ENCODE measurements at regions not wholly inside any gene's neighbourhood (a gene's known extent, or its start where the extent isn't known, plus 50 kb on each side); places are given as distances from the start of the nearest gene placed in this dataset.

DNA sequence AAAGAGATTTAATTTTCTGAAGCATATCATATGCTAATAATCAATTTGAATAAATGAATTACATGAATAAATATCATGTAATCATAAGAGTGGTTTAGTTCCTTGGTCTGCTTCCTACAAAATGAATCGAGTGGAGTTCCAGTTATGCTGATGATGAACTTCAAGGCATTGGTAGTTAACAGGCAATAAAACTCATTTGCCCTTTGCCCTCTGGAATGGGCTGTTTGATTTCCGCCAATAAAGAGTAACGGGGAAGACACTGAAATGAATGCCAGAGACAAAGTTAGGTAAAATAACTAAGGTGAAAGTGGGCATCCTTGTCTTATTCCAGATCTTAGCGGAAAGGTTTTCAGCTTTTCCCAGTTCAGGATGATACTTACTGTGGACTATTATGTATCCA, 90.1 kb downstream of the C3orf38 start:
- Histone ChIP-seq H4K12ac (ENCODE audit: low read depth, low read length) (no peak overlapping the region), H3K27ac (ENCODE audit: low read depth, low read length) (no peak overlapping the region), H3K23ac (ENCODE audit: low read length) (no peak overlapping the region), H2AK5ac (ENCODE audit: low read length) (no peak overlapping the region), H2BK12ac (ENCODE audit: low read length) (no peak overlapping the region), H3K4ac (ENCODE audit: low read depth, low read length) (no peak overlapping the region), H3K4me1 (ENCODE audit: control insufficient read depth in 1 of 2, insufficient read depth in 2 of 2, low read length in 2 of 2) (no peaks in the 10 kb centered on the region), H3K79me1 (ENCODE audit: low read length) (no peaks in the 10 kb centered on the region), H3K79me2 (ENCODE audit: control insufficient read depth, insufficient read depth, low read length, poor library complexity) (no peaks in the 10 kb centered on the region), H3K9ac (ENCODE audit: low read length) (no peak overlapping the region), H4K91ac (ENCODE audit: low read depth, low read length) (no peak overlapping the region), H3K27me3 (ENCODE audit: insufficient read depth, low read length) (no peaks in the 10 kb centered on the region), H3K14ac (ENCODE audit: low read length) (no peak overlapping the region), H2BK120ac (ENCODE audit: insufficient read depth, low read length, poor library complexity) (no peak overlapping the region), H3K18ac (ENCODE audit: low read length) (no peak overlapping the region), H3K4me3 (ENCODE audit: low read depth, low read length) (no peak overlapping the region), H4K8ac (ENCODE audit: low read depth, low read length) (no peak overlapping the region), H2BK5ac (ENCODE audit: low read depth, low read length, poor library complexity) (no peak overlapping the region), H3K36me3 (ENCODE audit: control insufficient read depth in 1 of 2, insufficient read depth in 2 of 2, low read length in 2 of 2) (no peaks in the 10 kb centered on the region), H3K9me3 (ENCODE audit: insufficient read depth, low read depth, low read length) (peaks cover 1% of the 10 kb centered on the region), H3K4me2 (ENCODE audit: low read length) (no peak overlapping the region), H2AFZ (ENCODE audit: insufficient read depth, low read length, poor library complexity) (no peak overlapping the region)
- DNase-seq: no peak
- no CpG with 5 or more reads among the region's 4 CpGs for WGBS (ENCODE audit: extremely low coverage, insufficient coverage, insufficient read length)

DNA sequence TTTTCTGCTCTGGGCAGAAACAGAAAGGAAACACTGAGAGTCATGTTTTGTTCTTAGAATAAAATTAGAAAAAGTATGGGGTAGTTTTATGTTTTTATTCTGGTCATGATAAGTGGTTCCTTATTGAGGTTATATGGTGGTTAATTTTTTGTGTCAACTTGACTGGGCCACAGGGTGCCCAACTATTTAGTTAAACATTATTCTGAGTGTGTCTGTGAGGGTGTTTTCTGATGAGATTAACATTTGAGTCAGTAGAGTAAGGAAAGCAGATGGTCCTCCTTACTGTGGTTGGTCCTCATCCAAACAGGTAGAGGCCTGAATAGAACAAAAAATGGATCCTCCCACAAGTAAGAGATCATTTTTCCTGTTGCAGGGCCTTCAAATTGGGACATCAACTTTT, 98.9 kb downstream of the C3orf38 start:
- Histone ChIP-seq H3K79me2 (ENCODE audit: control insufficient read depth, insufficient read depth, low read length, poor library complexity) (no peaks in the 10 kb centered on the region), H3K18ac (ENCODE audit: low read length) (no peak overlapping the region), H3K4ac (ENCODE audit: low read depth, low read length) (no peak overlapping the region), H2AK5ac (ENCODE audit: low read length) (no peak overlapping the region), H3K4me2 (ENCODE audit: low read length) (no peak overlapping the region), H3K27me3 (ENCODE audit: insufficient read depth, low read length) (no peaks in the 10 kb centered on the region), H2BK120ac (ENCODE audit: insufficient read depth, low read length, poor library complexity) (no peak overlapping the region), H3K14ac (ENCODE audit: low read length) (no peak overlapping the region), H3K27ac (ENCODE audit: low read depth, low read length) (no peak overlapping the region), H3K4me1 (ENCODE audit: control insufficient read depth in 1 of 2, insufficient read depth in 2 of 2, low read length in 2 of 2) (no peaks in the 10 kb centered on the region), H3K36me3 (ENCODE audit: control insufficient read depth in 1 of 2, insufficient read depth in 2 of 2, low read length in 2 of 2) (no peaks in the 10 kb centered on the region), H2AFZ (ENCODE audit: insufficient read depth, low read length, poor library complexity) (no peak overlapping the region), H3K9ac (ENCODE audit: low read length) (no peak overlapping the region), H2BK12ac (ENCODE audit: low read length) (no peak overlapping the region), H3K79me1 (ENCODE audit: low read length) (no peaks in the 10 kb centered on the region), H4K12ac (ENCODE audit: low read depth, low read length) (no peak overlapping the region), H3K9me3 (ENCODE audit: insufficient read depth, low read depth, low read length) (peaks cover 1% of the 10 kb centered on the region), H3K4me3 (ENCODE audit: low read depth, low read length) (no peak overlapping the region), H3K23ac (ENCODE audit: low read length) (no peak overlapping the region), H4K91ac (ENCODE audit: low read depth, low read length) (no peak overlapping the region), H2BK5ac (ENCODE audit: low read depth, low read length, poor library complexity) (no peak overlapping the region), H4K8ac (ENCODE audit: low read depth, low read length) (no peak overlapping the region)
- no peak for DNase-seq

DNA sequence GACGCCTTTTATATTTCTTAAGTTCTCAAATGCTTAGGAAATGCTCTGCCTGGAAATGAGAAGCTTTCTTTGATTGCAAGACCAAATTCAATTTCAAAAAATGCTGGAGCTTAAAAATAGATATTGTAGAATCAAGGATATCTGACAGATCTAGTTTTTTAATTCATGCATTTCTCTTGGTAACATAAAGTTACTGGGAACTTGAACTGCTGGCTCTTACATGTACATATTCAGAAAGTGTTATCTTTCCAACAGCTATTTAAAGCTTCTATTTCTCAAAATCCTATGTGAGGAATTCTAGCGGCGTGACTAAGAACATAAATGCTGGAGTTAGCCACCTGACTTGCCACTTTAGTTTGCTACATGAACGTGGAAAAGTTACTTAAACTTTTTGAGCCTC, 109.3 kb downstream of the C3orf38 start:
- Histone ChIP-seq H3K18ac (ENCODE audit: low read length) (no peak overlapping the region), H2BK5ac (ENCODE audit: low read depth, low read length, poor library complexity) (no peak overlapping the region), H3K14ac (ENCODE audit: low read length) (no peak overlapping the region), H3K9ac (ENCODE audit: low read length) (no peak overlapping the region), H3K4me3 (ENCODE audit: low read depth, low read length) (no peak overlapping the region), H2BK12ac (ENCODE audit: low read length) (no peak overlapping the region), H3K27ac (ENCODE audit: low read depth, low read length) (no peak overlapping the region), H4K12ac (ENCODE audit: low read depth, low read length) (no peak overlapping the region), H3K27me3 (ENCODE audit: insufficient read depth, low read length) (no peaks in the 10 kb centered on the region), H2AK5ac (ENCODE audit: low read length) (no peak overlapping the region), H3K4me1 (ENCODE audit: control insufficient read depth in 1 of 2, insufficient read depth in 2 of 2, low read length in 2 of 2) (no peaks in the 10 kb centered on the region), H4K91ac (ENCODE audit: low read depth, low read length) (no peak overlapping the region), H3K4ac (ENCODE audit: low read depth, low read length) (no peak overlapping the region), H3K36me3 (ENCODE audit: control insufficient read depth in 1 of 2, insufficient read depth in 2 of 2, low read length in 2 of 2) (no peaks in the 10 kb centered on the region), H3K23ac (ENCODE audit: low read length) (no peak overlapping the region), H3K9me3 (ENCODE audit: insufficient read depth, low read depth, low read length) (no peaks in the 10 kb centered on the region), H3K4me2 (ENCODE audit: low read length) (no peak overlapping the region), H4K8ac (ENCODE audit: low read depth, low read length) (no peak overlapping the region), H2AFZ (ENCODE audit: insufficient read depth, low read length, poor library complexity) (no peak overlapping the region), H2BK120ac (ENCODE audit: insufficient read depth, low read length, poor library complexity) (no peak overlapping the region), H3K79me2 (ENCODE audit: control insufficient read depth, insufficient read depth, low read length, poor library complexity) (no peaks in the 10 kb centered on the region), H3K79me1 (ENCODE audit: low read length) (no peaks in the 10 kb centered on the region)
- DNase-seq: peak in 1 of 2 donors; percentile 36
- WGBS (ENCODE audit: extremely low coverage, insufficient coverage, insufficient read length): no CpG with 5 or more reads among the region's 4 CpGs

DNA sequence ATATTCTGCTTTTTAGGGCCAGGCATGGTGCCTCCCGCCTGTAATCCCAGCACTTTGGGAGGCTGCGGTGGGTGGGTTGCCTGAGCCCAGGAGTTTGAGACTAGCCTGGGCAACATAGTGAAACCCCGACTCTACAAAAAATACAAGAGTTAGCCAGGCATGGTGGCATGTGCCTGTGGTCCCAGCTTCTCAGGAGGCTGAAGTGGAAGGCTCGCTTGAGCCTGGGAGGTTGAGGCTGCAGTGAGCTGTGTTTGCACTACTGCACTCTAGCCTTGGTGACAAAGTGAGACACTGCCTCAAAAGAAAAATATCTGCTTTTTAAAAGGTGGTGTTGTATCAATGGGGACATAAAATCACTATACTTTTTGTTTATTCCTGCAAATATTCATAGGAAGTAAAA, 112.8 kb downstream of the C3orf38 start:
- H3K36me3 ChIP-seq (ENCODE audit: control insufficient read depth in 1 of 2, insufficient read depth in 2 of 2, low read length in 2 of 2): no peaks in the 10 kb centered on the region
- no peak overlapping the region for H3K4me3 ChIP-seq (ENCODE audit: low read depth, low read length)

More for the DNA sequence above, 112.8 kb downstream of the C3orf38 start:
- Histone ChIP-seq H3K4ac (ENCODE audit: low read depth, low read length) (no peak overlapping the region), H4K91ac (ENCODE audit: low read depth, low read length) (no peak overlapping the region), H3K4me1 (ENCODE audit: control insufficient read depth in 1 of 2, insufficient read depth in 2 of 2, low read length in 2 of 2) (no peaks in the 10 kb centered on the region), H2BK12ac (ENCODE audit: low read length) (no peak overlapping the region), H4K8ac (ENCODE audit: low read depth, low read length) (no peak overlapping the region), H3K18ac (ENCODE audit: low read length) (no peak overlapping the region), H2BK120ac (ENCODE audit: insufficient read depth, low read length, poor library complexity) (no peak overlapping the region), H3K9ac (ENCODE audit: low read length) (no peak overlapping the region), H3K23ac (ENCODE audit: low read length) (no peak overlapping the region), H2AK5ac (ENCODE audit: low read length) (no peak overlapping the region), H3K79me2 (ENCODE audit: control insufficient read depth, insufficient read depth, low read length, poor library complexity) (no peaks in the 10 kb centered on the region), H3K4me2 (ENCODE audit: low read length) (no peak overlapping the region), H4K12ac (ENCODE audit: low read depth, low read length) (no peak overlapping the region), H3K14ac (ENCODE audit: low read length) (no peak overlapping the region), H3K79me1 (ENCODE audit: low read length) (no peaks in the 10 kb centered on the region), H2BK5ac (ENCODE audit: low read depth, low read length, poor library complexity) (no peak overlapping the region), H3K27me3 (ENCODE audit: insufficient read depth, low read length) (no peaks in the 10 kb centered on the region), H3K27ac (ENCODE audit: low read depth, low read length) (no peak overlapping the region), H2AFZ (ENCODE audit: insufficient read depth, low read length, poor library complexity) (no peak overlapping the region), H3K9me3 (ENCODE audit: insufficient read depth, low read depth, low read length) (no peaks in the 10 kb centered on the region)
- no peak for DNase-seq
- no CpG with 5 or more reads among the region's 4 CpGs for WGBS (ENCODE audit: extremely low coverage, insufficient coverage, insufficient read length)

All from trophoblast cell (in vitro differentiated cells and primary cell).